SU-DHL-6 (cell line): ENCODE measurements at regions not wholly inside any gene's neighbourhood (a gene's known extent, or its start where the extent isn't known, plus 50 kb on each side); places are given as distances from the start of the nearest gene placed in this dataset.

Experiments used
- H2AFZ ChIP-seq: fragments of 200-600 bp; sonication (generic); 2 replicates; pipeline ENCODE4 v1.6.1; 2014; ENCODE audit warnings: low read depth, mild to moderate bottlenecking, moderate library complexity, mixed read lengths, antibody characterized with exemption, low read length; ENCODE audit not compliant: severe bottlenecking
- H3F3A ChIP-seq: fragments of 200-600 bp; shearing (Covaris generic); 2 replicates; pipeline ENCODE4 v1.6.0; 2016; ENCODE audit warnings: antibody characterized with exemption, mild to moderate bottlenecking; ENCODE audit not compliant: insufficient read depth
- H3K27ac ChIP-seq: fragments of 200-600 bp; sonication (generic); 2 replicates; pipeline ENCODE4 v1.5.1; 2016; ENCODE audit warnings: low read depth, mild to moderate bottlenecking, low read length, moderate library complexity, mixed read lengths
- H3K27me3 ChIP-seq: fragments of 200-600 bp; sonication (generic), shearing (Covaris generic); 2 replicates; pipeline ENCODE4 v1.6.0; 2014; ENCODE audit warnings: mild to moderate bottlenecking, low read length
- H3K36me3 ChIP-seq: fragments of 200-600 bp; sonication (generic); 2 replicates; pipeline ENCODE4 v1.6.1; 2014; ENCODE audit warnings: mild to moderate bottlenecking, low read length, mixed read lengths
- H3K4me2 ChIP-seq: fragments of 300-600, 200-600 bp; shearing (Covaris generic), sonication (generic); 2 replicates; pipeline ENCODE4 v1.6.0; 2014; ENCODE audit warnings: low read length, low read depth, mild to moderate bottlenecking; ENCODE audit not compliant: poor library complexity, severe bottlenecking
- H3K4me3 ChIP-seq: fragments of 200-600 bp; sonication (generic); 2 replicates; pipeline ENCODE4 v1.5.1; 2014; ENCODE audit warnings: antibody characterized with exemption, low read length, mild to moderate bottlenecking, mixed read lengths; ENCODE audit not compliant: insufficient read depth, poor library complexity, severe bottlenecking
- H3K79me2 ChIP-seq: fragments of 200-600 bp; sonication (generic); 2 replicates; pipeline ENCODE4 v1.6.1; 2014; ENCODE audit warnings: mild to moderate bottlenecking, low read length, moderate library complexity; ENCODE audit not compliant: insufficient read depth
- H3K9ac ChIP-seq: fragments of 200-600 bp; sonication (generic); 2 replicates; pipeline ENCODE4 v1.7.0; 2014; ENCODE audit warnings: mild to moderate bottlenecking, low read length
- H3K9me2 ChIP-seq: fragments of 200-600 bp; sonication (generic); replicated peaks from 2 replicates; pipeline ENCODE4 v1.6.1; 2014; ENCODE audit warnings: low read length; ENCODE audit not compliant: insufficient read depth
- H3K9me3 ChIP-seq: fragments of 200-600 bp; sonication (generic); 2 replicates; pipeline ENCODE4 v1.6.1; 2014; ENCODE audit warnings: low read length, mixed read lengths; ENCODE audit not compliant: insufficient read depth
- H4K20me1 ChIP-seq: fragments of 200-600 bp; sonication (generic); 2 replicates; pipeline ENCODE4 v1.6.1; 2014; ENCODE audit warnings: low read depth, mild to moderate bottlenecking, antibody characterized with exemption, low read length, moderate library complexity, mixed read lengths
- CTCF ChIP-seq: fragments of 200-600 bp; sonication (generic); IDR thresholded peaks from one replicate; pipeline ENCODE4 v1.5.1; 2017; ENCODE audit warnings: antibody characterized with exemption, mild to moderate bottlenecking, low read length, moderate library complexity; ENCODE audit not compliant: insufficient read depth, poor library complexity, severe bottlenecking
- EZH2phosphoT487 ChIP-seq: fragments of 200-600 bp; sonication (generic), shearing (Covaris generic); conservative IDR thresholded peaks from 2 replicates; pipeline ENCODE4 v1.6.1; 2018; ENCODE audit warnings: mild to moderate bottlenecking, antibody characterized with exemption, low read length, moderate library complexity, mixed read lengths

- Histone ChIP-seq H3K79me2 (no peaks in the 10 kb centered on the region), H4K20me1 (no peaks in the 10 kb centered on the region), H3K4me2 (no peak overlapping the region), H3K9me2 (no peaks in the 10 kb centered on the region), H3F3A (no peaks in the 10 kb centered on the region), H3K27ac (no peak overlapping the region), H3K9me3 (no peaks in the 10 kb centered on the region), H2AFZ (no peak overlapping the region), H3K36me3 (no peaks in the 10 kb centered on the region), H3K4me3 (no peak overlapping the region), H3K9ac (no peak overlapping the region), H3K27me3 (no peaks in the 10 kb centered on the region)
- no peak for TF ChIP-seq CTCF
- no peak for TF ChIP-seq EZH2phosphoT487
These were observed 287.0 kb downstream of the TLE3 start for GRCh38 chr15:69810431-69811354.

- Histone ChIP-seq H3K79me2 (no peaks in the 10 kb centered on the region), H3K36me3 (no peaks in the 10 kb centered on the region), H3K9me2 (no peaks in the 10 kb centered on the region), H3K27me3 (no peaks in the 10 kb centered on the region), H3K9ac (no peak overlapping the region), H3K4me2 (no peak overlapping the region), H4K20me1 (no peaks in the 10 kb centered on the region), H3K27ac (no peak overlapping the region), H3K4me3 (no peak overlapping the region), H3F3A (no peaks in the 10 kb centered on the region), H3K9me3 (no peaks in the 10 kb centered on the region), H2AFZ (no peak overlapping the region)
- TF ChIP-seq CTCF (no peak), EZH2phosphoT487 (no peak)
These were observed 284.9 kb downstream of the TLE3 start for GRCh38 chr15:69812861-69813261.

DNA sequence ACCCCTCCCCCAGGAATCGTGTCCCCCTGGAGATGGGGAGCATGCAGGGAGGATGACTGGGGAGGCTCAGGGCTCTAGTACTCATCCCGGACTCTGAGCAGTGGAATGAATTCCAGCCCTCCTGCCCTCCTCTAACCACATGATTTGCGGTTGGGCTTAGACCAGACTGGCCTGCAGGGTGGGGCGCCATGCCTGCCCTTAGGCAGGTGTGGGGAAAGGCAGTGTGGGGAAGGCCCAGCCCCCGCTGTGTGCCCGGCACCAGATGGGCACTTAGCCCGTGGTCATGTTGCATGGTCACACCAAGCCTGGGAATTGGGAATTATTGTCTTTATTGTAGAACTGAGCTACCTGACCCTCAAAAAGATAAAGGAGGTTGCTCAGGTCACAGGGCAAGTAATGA, 283.8 kb downstream of the TLE3 start:
- H2AFZ ChIP-seq = no peak overlapping the region
- H4K20me1 ChIP-seq = no peaks in the 10 kb centered on the region
- no peaks in the 10 kb centered on the region for H3K9me2 ChIP-seq
- no peak overlapping the region for H3K27ac ChIP-seq
- H3K36me3 ChIP-seq = no peaks in the 10 kb centered on the region
- H3K79me2 ChIP-seq = no peaks in the 10 kb centered on the region
- TF ChIP-seq EZH2phosphoT487 = no peak
- no peak for TF ChIP-seq CTCF
- H3K9ac ChIP-seq = no peak overlapping the region
- H3F3A ChIP-seq = no peaks in the 10 kb centered on the region
- H3K9me3 ChIP-seq = no peaks in the 10 kb centered on the region
- H3K4me3 ChIP-seq = no peak overlapping the region
- no peak overlapping the region for H3K4me2 ChIP-seq
- no peaks in the 10 kb centered on the region for H3K27me3 ChIP-seq
